GM15510 (cell line): ENCODE measurements at regions not wholly inside any gene's neighbourhood (a gene's known extent, or its start where the extent isn't known, plus 50 kb on each side); places are given as distances from the start of the nearest gene placed in this dataset.

Experiments
- POLR2A ChIP-seq: IDR thresholded peaks from 3 replicates; pipeline ENCODE4 v1.6.1; 2011; ENCODE audit warnings: borderline replicate concordance; ENCODE audit not compliant: insufficient read length; ENCODE audit errors: extremely low read depth

DNA sequence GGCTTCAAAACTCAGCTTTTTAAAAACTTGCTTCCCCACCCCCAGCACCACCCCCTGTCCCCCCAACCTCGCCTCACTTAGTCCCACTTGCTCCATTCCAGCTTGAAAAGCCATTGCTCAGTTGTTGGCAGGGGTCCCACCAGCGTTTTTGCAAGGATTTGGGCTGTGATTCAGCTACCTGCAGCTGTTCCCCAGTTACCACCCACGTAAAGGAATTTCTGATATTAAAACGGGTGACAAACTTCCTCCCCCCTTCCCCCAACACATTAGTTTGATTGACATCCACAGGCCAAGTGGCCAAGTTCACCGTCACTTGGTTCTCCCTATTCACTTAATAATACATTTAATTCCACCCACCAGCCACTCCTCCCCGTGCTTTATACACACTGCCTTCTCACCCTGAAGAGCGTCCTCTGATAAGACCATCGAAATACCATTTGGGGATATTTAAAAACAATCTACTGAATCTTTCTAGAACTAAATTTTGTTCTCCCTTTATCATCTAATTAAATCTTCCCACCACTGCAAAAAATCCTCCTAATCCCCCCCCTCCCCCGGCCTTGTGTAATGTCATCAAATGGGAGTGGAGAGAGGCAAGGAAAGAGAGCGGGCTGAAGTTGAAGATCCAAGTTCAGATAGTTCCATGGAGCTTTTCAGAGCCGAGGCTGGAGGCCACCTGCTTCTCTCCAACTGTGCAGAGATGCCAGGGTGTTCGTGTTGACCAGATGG is 55.1 kb downstream of the SOX9 start:
- no peak for TF ChIP-seq POLR2A

GRCh38 chr17:72176516-72176851 is 55.7 kb downstream of the SOX9 start:
- TF ChIP-seq POLR2A = no peak

DNA sequence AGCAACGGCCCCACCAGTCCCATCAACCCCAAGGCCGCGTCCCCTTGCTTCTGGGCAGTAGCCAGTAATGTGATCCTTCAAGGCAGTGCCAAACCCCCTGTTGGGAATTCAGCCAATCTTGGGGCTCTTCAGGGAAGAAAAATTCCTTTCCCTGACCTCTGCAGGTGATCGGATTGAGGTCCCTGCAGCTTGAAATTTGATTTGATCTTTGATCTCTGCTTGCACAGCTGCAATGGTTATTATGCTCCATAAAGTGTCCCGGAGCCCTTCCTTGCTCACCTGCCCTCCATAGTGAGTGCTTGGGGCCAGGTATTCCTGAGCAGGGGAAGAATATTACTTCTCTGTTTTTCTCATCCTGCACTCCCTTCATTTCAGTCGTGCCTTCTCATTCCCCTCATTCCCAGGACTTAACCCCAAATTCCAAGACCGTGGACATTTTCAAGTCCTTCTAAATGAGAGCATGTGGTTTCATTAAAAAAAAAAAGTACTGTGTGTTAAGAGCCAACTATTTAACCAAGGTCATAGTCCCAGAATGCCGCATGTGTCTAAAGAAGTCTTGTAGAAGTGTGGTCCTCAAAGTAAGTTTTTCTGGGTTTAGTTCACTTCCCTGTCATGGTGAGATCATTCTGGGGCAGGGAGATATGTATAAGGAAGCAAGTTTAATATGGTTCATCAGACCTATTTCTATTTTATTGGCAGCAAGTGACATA is 56.3 kb downstream of the SOX9 start:
- TF ChIP-seq POLR2A = no peak

DNA sequence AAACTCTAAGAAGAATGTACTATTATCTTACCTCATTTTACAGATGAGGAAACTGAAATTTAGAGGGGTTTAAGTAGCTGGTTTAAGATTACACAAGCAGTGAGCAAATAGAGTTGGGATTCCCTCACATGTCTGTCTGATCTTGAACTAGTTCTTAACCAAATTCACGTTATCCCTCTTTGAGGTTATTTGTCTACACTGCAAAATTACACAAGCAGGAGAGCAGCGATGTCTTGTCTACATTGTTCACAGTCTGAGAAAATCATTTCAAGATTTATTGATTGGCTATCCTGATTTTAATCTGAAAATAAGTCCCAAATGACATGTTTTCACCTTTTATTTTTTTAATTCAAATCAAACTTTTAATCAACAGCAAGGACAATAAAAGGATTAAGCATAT is 56.9 kb downstream of the SOX9 start:
- TF ChIP-seq POLR2A = no peak

- no peak for TF ChIP-seq POLR2A
These were observed 61.6 kb downstream of the SOX9 start for GRCh38 chr17:72182371-72182873.

DNA sequence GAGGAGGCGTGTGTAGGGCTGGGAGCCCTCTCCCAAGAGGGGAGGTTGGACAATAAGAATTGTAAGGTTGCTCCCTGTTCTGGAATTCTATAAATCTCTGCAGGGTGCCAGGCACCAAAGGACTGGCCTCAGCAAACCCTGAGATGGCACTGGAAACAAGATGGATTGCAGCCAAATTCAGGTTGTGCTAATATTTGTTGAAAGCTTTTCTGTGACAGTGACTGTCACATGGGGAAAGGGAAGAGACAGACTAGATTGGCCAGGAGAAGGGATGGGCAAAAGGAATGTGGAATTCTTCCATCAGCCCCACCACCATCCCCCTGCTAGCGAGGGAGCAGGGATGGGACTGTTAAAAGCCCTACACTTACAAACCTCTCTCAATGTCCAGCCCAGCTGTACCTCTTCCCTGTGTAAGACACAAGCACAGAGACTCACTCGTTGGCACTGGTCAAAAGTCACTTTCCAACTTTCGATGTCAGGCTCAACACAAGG is 62.4 kb downstream of the SOX9 start:
- TF ChIP-seq POLR2A = no peak

GRCh38 chr17:72184805-72185204 is 64.0 kb downstream of the SOX9 start:
- no peak for TF ChIP-seq POLR2A

DNA sequence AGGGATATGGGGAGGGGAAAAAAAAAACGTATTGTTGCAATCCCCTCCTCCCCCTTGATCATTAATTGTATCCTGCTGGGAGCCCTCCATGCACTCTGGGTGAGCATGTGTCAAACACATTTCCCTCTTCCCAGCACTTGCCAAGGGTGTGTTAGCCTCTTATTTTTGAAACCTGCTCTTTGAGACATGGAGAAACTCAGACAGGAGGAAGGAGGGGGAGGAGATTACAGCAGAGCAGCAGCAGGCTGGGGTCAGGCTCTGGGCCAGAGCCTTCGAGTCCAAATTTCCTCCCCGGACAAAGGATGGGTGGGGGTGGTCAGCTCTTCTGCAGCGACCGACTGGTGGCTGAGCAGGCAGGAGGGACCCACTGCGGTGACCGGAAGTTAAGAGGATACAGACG is 64.7 kb downstream of the SOX9 start:
- TF ChIP-seq POLR2A = no peak

DNA sequence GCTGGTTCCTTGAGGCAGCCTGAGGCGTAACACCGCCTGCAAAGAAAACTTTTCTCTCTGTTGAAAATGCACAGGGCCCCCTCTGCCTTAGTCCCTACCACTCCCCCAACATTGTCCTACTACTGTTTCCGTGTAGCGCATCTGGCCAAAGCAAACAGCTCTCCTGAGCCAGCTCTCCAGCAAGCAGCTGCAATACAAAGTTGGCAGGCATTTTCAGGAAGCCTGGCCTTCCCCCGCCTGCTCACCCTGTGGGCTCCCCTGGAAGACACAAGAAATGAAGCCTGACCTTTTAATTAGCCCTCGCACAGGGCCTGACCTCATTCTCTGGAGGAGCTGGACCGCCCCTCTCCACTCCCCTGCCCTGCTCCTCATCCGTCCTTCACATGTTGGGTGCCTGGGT is 66.7 kb downstream of the SOX9 start:
- no peak for TF ChIP-seq POLR2A

GRCh38 chr17:72188801-72189200 is 68.0 kb downstream of the SOX9 start:
- TF ChIP-seq POLR2A = no peak

DNA sequence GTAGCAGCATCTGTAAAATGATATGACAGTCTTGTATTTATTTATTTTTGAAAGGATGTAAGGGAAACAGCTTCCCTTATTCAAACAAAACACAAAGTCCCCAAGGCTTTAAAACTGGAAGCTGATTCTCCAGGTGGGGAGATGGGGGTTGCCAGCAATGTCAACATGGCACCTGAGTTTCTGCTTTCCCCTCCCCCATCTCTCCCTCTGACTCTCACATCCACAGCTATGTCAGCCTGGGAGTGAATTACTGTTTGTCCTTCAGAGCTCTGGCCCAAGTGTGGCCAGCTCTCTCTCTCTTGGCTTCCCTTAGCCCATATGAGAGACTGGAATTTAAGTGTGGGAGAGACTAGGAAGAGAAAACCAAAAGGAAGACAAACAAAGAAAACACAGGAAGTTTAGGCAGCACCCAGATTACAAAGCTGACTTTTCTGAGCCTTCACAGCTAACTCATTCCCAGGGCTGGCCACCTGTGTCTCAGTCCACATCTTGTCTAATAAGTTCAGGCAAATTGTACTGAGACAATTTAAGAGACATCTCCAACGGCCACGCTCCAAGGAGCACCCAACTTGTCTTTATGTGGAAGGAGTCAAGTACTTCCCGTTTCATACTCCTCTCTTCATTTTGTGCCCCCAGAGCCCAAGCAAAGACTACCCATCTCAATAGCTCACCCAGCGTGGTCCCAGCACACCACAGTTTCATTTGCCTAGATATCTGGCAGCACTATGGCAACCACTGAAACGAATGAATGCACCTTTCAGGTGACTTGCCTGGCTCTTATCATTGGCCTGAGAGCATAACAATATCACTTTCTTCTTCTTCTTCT is 69.2 kb downstream of the SOX9 start:
- no peak for TF ChIP-seq POLR2A

DNA sequence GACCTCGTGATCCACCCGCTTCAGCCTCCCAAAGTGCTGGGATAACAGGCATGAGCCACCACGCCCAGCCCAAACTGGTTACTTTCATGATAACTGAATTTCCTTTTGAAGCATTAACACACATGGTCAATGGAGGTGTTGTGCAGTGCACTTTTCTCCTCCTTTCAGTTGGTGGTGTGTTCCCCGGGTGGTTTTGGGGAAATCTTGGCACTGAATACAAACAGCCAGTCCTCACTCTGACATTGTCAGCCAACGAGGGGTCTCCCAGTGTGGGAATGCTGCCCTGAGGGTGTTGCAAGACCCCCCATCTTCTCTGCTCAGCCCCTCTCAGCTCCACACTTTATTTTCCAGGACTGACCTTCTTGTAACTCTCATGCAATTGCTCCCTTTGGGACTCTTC is 70.5 kb downstream of the SOX9 start:
- TF ChIP-seq POLR2A = no peak

DNA sequence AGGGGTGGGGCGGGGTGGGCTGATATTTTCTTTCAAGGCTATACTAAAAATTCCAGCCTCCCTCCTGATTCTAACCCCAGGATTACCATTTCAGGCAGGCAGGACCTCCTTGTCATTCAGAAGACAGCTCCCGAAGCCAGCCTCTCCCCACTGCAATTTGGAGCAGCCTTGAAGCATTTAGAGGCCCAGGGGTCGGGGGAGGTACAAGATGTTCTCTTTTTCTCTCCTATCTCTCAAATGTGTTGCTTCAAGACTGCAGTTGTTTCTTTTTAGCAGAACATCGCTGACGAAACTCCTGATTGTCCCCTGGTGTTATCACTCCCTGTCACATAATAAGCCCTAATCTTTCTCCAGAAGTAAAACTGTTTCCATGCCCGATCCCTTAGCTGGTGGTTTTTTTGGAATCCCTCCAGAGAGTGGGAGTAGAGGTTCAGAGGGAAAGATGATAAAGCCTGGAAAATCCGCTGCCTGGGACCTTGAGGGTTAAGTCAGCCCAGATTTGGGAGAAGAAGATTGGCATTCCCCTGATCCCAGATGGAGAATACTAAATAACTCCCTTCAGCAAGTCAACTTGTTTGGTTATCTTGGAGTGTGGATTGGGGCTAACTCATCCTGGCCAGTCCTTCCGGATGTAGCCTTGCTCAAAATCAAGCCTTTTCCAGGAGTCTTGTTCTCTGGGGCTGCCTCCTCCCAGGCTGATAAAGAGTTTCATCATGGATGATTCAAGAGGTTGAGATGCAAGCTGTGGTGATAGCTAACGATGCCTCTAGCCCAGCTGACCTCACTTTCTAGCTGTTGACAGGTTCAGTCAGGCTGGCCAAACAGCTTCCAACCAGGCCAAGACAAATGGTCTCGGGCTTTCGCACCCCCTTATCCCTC is 71.3 kb downstream of the SOX9 start:
- no peak for TF ChIP-seq POLR2A

DNA sequence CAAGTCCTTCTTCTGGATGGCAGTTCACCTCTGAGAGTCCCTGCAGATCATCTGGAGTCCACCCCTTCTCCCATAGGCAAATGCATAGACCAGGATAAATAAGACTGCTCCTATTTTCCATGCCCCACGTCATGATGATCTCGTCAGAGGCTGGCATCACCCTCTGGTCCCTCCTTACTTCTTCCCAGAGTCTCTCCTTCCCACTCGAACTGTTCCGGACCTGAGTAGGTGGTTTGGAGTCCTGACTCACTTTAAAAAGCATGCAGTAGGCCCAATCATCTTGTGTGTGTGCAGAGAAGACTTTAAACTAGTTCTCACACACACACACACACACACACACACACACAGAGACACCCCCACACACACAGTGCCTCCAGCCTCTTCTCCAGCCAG is 72.0 kb downstream of the SOX9 start:
- TF ChIP-seq POLR2A = no peak
